Stimulated activated CD4-positive, alpha-beta T cell treated with anti-CD3 and anti-CD28 coated beads, Interleukin-4, amount 100 ng/mL, for 1 hour (primary cell): ENCODE measurements at regions not wholly inside any gene's neighbourhood (a gene's known extent, or its start where the extent isn't known, plus 50 kb on each side); places are given as distances from the start of the nearest gene placed in this dataset.

ENCODE experiments used
- DNase-seq: peaks from one replicate; pipeline ENCODE4 v3.0.0-alpha.2; 2020

- DNase-seq: no peak
Measured at GRCh38 chr6:113449051-113449450, 408.1 kb upstream of the MARCKS start.

DNA sequence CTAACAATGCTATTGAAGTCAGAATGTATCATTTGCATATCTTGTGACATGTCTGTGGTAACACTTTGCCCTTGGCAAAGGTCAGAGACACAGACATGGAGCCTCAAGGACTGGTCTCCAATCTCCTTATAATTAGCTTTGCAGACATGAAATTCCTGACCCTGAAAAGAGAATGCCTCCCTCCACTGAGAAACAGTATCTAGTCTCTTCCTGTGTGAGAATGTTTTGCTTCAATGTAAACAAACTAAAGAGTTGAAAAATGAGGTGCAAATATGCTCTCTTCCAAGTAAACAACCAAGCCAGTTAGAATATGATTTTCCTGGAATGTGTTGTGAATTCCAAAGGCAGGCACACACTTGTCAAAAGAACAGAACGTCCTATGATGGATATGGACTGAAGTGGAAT, 407.1 kb upstream of the MARCKS start:
- DNase-seq: no peak

GRCh38 chr6:113451049-113451448, 406.1 kb upstream of the MARCKS start:
- no peak for DNase-seq

DNA sequence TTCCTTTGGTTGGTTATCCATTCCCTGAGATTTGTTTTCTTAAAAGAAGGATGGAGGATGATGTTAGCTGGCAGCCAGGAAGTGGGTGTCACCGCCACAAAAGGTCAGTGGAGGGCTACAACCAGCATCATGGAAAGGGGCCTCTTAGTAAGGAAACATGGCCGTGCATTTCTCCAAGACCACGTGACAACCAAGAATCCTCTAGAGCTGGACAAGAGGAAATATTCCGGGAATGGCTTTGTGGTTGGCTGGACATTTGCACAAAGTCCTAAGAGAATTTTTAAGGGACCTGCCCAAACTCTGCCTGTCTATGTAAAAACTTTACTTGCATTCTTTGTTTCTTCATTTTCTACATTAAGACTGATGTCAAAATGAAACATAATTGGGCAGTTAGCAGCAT, 399.9 kb upstream of the MARCKS start:
- no peak for DNase-seq

DNA sequence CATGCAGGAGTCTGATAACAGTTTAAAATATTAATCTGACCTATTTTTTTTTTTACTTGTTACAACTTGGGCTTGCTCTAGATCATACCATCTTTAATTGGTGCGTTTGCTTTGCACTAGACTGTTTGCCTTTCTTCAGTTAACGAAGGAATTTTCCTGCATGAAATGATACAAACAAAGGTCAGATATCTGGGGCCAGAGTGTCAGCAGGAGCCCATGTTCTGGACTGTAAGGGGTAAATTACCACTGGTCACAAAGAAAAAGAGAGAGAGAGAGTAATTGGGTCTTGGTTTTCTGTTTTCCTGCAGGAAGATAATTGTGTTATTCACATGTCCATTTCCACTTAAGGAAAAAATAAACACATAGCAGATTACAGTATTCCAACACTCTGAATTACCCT, 399.4 kb upstream of the MARCKS start:
- no peak for DNase-seq

DNA sequence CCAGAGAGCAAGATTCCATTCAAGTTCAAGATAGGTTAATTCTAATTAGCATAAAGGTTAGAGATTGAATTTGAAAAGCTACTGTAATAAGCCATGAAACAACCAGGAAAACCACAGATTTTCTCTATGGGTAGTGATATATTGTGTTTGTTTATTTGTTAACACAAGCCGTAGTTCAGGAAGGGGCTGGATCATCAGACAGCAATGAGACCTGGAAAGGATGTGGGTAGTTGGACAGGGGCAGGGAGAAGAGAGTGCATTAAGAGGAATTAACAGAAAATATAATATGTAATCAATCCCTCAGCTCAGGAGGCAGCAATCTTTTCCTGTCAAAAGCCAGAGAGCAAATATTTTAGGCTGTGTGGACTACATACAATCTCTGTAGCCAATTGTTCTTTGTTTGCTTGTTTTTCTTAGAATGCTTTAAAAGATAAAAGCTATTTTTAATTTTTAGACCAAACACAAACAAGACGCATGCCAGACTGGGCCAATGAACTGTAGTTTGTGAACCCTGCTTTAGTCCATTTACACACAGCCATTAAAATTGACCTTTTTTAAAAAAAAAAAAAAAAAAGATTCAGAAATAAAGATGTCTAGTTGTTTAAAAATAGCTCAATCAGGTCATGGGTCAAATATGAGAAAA, 398.7 kb upstream of the MARCKS start:
- DNase-seq: no peak

DNA sequence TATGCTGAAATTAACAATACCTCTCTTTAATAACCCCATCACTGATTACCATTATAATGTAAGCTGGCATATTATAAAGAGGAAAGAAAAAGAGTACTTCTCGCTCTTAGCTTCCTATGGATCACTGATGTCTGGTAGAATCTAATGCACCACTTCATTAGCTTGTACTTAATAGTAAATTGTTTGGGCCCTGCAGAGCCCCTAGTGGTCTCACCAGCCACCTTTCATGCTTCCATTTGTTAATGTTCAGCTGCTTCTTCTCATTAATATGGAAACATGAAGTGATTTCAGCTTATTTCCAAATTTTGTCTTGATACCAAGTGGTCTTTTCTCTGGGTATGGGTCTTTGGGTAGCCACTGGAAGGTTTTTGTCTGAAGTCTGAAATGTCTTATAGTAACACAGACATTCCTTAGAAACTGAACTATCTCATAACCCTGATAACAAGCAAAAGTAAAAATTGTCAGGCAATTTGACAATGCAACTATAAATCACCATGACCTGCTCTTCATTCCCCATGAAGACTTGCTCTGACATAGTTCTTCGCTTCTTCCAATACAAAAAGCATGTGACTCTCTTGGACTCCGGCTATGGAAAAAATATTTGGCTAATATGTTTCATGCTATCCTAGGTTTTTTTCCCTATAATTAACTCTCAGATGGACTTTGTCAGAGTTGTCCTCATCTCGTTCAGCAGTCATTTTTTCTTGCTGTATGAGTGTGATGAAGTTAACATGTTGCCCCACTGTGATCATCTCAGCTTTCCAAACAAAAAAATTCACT, 395.8 kb upstream of the MARCKS start:
- DNase-seq: no peak

GRCh38 chr6:113464536-113464935, 392.6 kb upstream of the MARCKS start:
- DNase-seq: no peak

DNA sequence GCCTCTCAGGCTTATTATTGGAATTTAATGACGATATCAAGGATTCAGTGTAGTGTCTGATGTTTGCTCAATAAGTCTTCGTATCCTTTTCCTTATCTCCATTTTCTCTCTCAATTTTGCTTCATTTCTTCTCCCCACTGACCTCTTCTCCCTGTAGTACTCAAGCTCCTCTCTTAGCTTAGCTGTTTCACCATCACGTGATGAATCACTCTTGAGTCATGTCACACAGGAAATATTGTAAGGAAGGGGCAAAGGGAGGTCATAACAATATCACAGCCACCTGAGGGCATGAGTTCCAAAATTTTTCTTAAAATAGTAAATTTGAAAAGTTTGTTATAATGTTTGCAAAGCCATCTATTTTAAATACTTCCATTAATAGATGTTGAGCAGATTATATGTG, 392.2 kb upstream of the MARCKS start:
- no peak for DNase-seq

DNA sequence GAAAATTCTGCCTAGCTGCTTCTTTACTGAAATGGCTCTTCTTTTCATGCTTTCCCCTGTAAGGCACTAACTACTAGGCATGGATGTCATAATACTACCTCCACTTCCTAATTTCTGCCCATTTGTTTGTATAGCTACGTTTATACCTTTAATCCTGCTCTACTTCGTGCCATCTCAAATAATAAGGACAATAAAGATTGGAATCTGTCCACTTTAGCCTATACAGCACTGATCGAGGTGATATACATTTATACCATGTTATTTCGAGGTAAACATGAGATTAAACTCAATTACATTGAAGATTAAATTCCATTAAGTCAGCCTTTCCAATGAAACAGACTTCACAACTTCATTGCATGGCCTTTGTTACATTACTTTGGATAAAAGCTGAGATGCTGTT, 390.6 kb upstream of the MARCKS start:
- no peak for DNase-seq

GRCh38 chr6:113475392-113475791, 381.8 kb upstream of the MARCKS start:
- no peak for DNase-seq

DNA sequence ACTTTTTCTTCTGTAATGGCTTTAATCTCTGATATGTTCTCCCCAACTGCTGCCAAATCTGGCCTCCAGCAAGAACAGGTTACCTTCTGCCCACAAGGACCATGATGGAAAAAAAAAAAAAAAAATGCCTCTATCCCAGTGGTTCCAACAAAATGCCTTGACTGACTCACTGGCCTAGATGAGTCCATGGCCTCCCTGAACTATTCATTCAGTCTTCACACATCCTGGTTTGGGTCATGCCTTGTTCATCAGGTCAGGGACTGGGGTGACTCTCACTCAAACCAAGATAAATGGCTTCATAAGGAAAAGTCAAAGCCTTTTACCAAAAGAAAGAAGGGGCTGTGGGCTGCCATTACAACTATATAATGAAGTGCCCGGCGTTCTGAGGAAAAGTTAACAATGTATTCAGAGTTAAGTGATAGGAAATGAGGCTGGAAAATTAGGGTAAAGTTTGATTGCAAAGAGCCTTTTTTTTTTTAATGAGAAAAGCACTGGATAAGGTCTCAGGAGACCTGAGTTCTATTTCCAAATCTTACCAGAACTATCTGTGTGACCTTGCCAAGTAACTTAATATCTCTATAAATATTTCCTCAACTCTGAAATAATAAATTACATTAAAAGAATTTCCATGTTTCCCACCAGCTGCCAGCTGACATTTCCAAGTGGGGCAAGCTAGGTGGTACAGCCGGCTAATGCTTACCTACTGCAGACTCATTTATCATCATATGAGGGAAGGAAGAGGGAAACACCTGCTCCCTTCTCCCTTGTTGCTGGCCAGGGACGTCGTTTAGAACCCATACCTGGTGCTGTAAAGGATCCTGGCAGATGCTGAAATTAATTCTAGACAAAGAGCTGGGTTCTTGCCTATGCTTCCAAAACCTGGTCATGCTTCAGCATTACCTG, 380.0 kb upstream of the MARCKS start:
- DNase-seq: no peak

GRCh38 chr6:113480616-113481015, 376.5 kb upstream of the MARCKS start:
- DNase-seq: no peak

GRCh38 chr6:113481458-113481857, 375.7 kb upstream of the MARCKS start:
- no peak for DNase-seq

GRCh38 chr6:113481910-113482309, 375.2 kb upstream of the MARCKS start:
- no peak for DNase-seq

- no peak for DNase-seq
Measured at GRCh38 chr6:113482771-113483170, 374.4 kb upstream of the MARCKS start.

DNA sequence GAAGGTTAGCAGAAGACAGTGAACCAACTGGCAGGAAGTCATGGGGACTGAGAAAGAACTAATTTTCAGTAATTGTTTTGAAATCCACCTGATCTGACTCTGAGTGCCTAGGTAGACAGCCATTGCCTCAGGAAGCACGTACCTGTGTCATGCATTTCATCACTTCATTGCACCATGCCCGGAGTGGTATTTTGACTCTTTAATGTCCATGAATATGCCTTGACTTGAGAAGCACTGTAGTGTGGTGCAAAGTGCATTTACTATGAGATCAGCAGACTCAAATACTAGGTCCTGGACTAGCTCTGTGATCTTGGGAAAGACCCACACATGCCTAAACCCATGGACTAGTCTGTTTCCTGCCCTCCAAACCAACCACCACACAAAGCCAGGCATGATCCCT, 370.9 kb upstream of the MARCKS start:
- no peak for DNase-seq

GRCh38 chr6:113487489-113488058, 369.6 kb upstream of the MARCKS start:
- DNase-seq: no peak

DNA sequence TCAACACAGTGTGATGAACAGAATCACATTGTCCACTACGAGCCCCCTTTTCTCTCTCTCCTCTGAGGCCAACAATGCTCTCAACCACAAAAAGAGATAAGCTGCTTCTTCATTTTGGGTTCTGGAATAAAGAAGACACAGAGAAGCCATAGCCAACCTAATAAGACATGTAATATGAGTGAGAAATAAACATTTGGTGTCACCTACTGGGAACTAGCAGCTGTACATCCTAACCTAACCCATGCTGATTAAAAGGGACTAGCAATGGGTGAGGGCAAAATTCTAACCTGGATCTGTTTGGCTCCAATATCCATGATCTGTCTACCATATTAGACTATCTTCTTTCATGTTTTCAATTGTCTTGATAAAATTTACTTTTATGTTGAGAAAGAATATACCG, 369.1 kb upstream of the MARCKS start:
- no peak for DNase-seq

DNA sequence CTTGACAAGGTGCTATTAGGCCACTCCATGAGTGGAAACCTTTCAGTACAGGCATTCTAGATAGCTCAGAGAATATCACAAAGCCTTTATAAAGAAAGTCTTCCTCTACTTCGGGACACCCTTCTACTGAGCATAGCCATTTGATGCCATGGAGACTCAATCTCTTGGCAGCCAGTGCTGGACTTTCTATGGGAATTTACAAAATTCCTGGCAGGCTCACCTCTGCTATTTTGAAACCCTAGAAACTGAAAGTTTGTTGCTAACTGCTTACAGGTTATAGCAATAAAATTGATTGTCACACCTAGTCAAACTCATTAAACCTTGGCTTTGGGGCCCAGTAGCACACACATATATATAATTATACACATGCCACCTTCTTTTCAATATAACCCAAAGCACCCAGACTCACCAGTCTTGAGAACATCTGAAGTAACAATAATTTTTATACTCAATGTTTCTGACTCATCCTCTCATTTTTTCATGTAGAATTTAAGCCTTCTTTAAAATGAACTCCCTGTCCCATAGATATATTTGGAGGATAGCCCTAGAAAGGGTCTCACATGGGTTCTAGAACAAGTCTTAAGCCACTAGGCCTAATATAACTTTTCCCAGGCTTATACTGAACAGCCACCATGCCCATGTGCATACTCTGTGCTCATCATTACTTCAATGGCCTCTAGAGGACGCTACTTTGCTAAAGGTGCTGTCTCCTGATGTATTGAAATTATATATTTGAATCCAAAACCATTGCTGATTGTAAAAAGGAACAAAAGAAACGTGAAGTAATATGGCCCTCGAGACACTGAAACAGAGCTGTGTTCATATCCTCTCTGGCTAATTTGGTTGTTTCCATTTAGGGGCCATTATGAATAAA, 368.1 kb upstream of the MARCKS start:
- DNase-seq: no peak

DNA sequence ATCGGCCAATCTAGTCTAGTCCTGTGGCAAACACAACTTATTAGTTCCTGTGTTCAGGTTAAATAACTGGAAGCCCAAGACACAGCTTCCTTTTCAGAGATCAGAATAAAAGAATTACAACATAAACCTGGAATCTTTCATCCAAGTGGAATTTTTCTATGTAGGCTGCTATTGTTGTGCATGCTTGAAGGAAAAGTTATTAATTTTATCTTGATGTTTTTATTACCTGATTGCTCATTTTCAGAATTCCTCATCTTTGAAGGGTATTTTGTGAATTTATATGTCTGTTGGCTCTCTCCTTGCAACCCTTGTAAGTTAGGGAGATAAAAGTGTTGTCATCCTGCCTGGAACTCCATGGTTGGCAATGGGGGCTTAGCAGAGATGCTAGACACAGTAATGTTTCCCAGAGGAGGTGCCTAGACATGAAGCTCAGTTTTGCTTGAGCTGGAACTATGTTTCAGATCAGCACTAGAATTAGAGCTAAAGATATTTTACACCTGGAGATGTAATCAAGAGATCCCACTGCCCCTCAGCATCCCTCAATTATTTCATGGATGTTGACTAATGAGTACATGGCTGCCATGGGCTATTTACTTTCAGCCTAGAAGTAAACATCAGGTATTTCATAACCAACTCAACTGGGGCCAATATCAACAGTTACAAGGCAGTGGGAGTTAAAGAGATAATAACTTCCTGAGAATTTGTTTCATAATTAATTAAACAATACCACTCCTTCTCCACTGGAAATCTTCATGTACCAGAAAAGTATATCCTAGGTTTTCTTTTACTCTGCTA, 367.0 kb upstream of the MARCKS start:
- DNase-seq: no peak

DNA sequence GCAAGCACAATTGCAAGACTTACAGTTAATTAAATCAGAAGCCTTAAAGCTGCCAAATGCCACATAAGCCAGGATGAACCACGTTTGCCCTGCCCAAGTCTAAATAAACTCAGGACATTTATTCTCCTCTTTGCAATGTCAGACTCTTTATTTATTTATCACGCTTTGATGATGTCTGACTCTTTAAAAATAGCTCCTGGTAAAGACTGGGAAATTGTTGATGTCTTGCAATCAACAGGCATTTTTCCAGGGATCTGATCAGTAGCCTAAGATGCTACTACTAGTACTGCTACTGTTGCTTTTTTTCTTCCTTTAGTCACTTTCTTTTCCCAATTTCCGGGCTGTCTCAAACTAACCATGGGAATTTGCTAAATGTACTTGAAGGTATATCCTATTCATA, 365.8 kb upstream of the MARCKS start:
- no peak for DNase-seq
